ENCODE measurements at regions not wholly inside any gene's neighbourhood (a gene's known extent, or its start where the extent isn't known, plus 50 kb on each side); places are given as distances from the start of the nearest gene placed in this dataset.

GRCh38 chr4:106652095-106652494 lies 283.5 kb upstream of the GIMD1 start:
- TF ChIP-seq POLR2AphosphoS5 (IDR thresholded peaks at IDR 0.05; ENCODE audit: low read depth, low read length) (no peak), SIN3A (IDR thresholded peaks at IDR 0.05; ENCODE audit: borderline replicate concordance, insufficient read depth, low read depth, low read length) (no peak)

Data from Panc1 (cell line).